ENCODE measurements at regions not wholly inside any gene's neighbourhood (a gene's known extent, or its start where the extent isn't known, plus 50 kb on each side); places are given as distances from the start of the nearest gene placed in this dataset.

- no peak for DNase-seq (ENCODE audit: low spot score)
Observed at GRCh38 chr3:174403831-174404230, 455.3 kb upstream of the NAALADL2 start.

- no peak for DNase-seq (ENCODE audit: low spot score)
Observed at GRCh38 chr3:174408310-174408709, 450.8 kb upstream of the NAALADL2 start.

- no peak for DNase-seq (ENCODE audit: low spot score)
Observed at GRCh38 chr3:174409086-174409743, 449.9 kb upstream of the NAALADL2 start.

- no peak for DNase-seq (ENCODE audit: low spot score)
Observed at GRCh38 chr3:174413062-174413912, 445.8 kb upstream of the NAALADL2 start.

- DNase-seq (ENCODE audit: low spot score), result no peak
Observed at GRCh38 chr3:174414902-174415301, 444.2 kb upstream of the NAALADL2 start.

GRCh38 chr3:174417573-174417972, 441.6 kb upstream of the NAALADL2 start:
- DNase-seq (ENCODE audit: low spot score), result no peak

- DNase-seq (ENCODE audit: low spot score), result no peak
Observed at GRCh38 chr3:174419216-174419615, 439.9 kb upstream of the NAALADL2 start.

GRCh38 chr3:174423936-174424335, 435.2 kb upstream of the NAALADL2 start:
- no peak for DNase-seq (ENCODE audit: low spot score)

- DNase-seq (ENCODE audit: low spot score), result no peak
Observed at GRCh38 chr3:174424656-174425055, 434.5 kb upstream of the NAALADL2 start.

GRCh38 chr3:174425422-174425821, 433.7 kb upstream of the NAALADL2 start:
- no peak for DNase-seq (ENCODE audit: low spot score)

- DNase-seq (ENCODE audit: low spot score), result no peak
Observed at GRCh38 chr3:174430986-174431385, 428.1 kb upstream of the NAALADL2 start.

- no peak for DNase-seq (ENCODE audit: low spot score)
Observed at GRCh38 chr3:174431717-174432116, 427.4 kb upstream of the NAALADL2 start.

- no peak for DNase-seq (ENCODE audit: low spot score)
Observed at GRCh38 chr3:174436367-174436766, 422.8 kb upstream of the NAALADL2 start.

- no peak for DNase-seq (ENCODE audit: low spot score)
Observed at GRCh38 chr3:174438501-174439145, 420.5 kb upstream of the NAALADL2 start.

GRCh38 chr3:174439331-174440252, 419.5 kb upstream of the NAALADL2 start:
- DNase-seq (ENCODE audit: low spot score), result peak; percentile 3

GRCh38 chr3:174440253-174440701, 418.9 kb upstream of the NAALADL2 start:
- no peak for DNase-seq (ENCODE audit: low spot score)

GRCh38 chr3:174440741-174441587, 418.2 kb upstream of the NAALADL2 start:
- no peak for DNase-seq (ENCODE audit: low spot score)

GRCh38 chr3:174441588-174442301, 417.4 kb upstream of the NAALADL2 start:
- DNase-seq (ENCODE audit: low spot score), result no peak

- no peak for DNase-seq (ENCODE audit: low spot score)
Observed at GRCh38 chr3:174442302-174442682, 416.8 kb upstream of the NAALADL2 start.

GRCh38 chr3:174444391-174444790, 414.7 kb upstream of the NAALADL2 start:
- DNase-seq (ENCODE audit: low spot score), result no peak
